Mammary epithelial cell (primary cell): ENCODE measurements at regions not wholly inside any gene's neighbourhood (a gene's known extent, or its start where the extent isn't known, plus 50 kb on each side); places are given as distances from the start of the nearest gene placed in this dataset.

Source experiments
- CTCF ChIP-seq, 2 donors: IDR thresholded peaks in 1 of 2; conservative IDR thresholded peaks in 1 of 2; 2 replicates each; pipeline ENCODE4 v1.5.1; 2011 to 2012; ENCODE audit warnings: inconsistent platforms in 2 of 2, low read length in 2 of 2, mild to moderate bottlenecking in 2 of 2, control low read depth in 1 of 2, low read depth in 1 of 2; ENCODE audit not compliant: insufficient read depth in 1 of 2; ENCODE audit errors: extremely low read depth in 1 of 2
- EZH2 ChIP-seq: IDR thresholded peaks from 2 replicates; pipeline ENCODE4 v1.6.1; 2012; ENCODE audit warnings: low read length, inconsistent platforms, borderline replicate concordance

GRCh38 chr11:45383224-45383623, 97.1 kb upstream of the SYT13 start:
- TF ChIP-seq CTCF (conservative IDR thresholded peaks at IDR 0.05 in 1 of 2, IDR thresholded peaks at IDR 0.05 in 1 of 2; ENCODE audit: extremely low read depth in 1 of 2, insufficient read depth in 1 of 2, low read depth in 1 of 2, low read length in 2 of 2): no peak
- TF ChIP-seq EZH2: no peak
